ENCODE measurements at regions not wholly inside any gene's neighbourhood (a gene's known extent, or its start where the extent isn't known, plus 50 kb on each side); places are given as distances from the start of the nearest gene placed in this dataset.

GRCh38 chr5:108649646-108650045 is 98.1 kb upstream of the FER start:
- no peak for DNase-seq

- no peak for DNase-seq
Measured at GRCh38 chr5:108649106-108649505, 98.6 kb upstream of the FER start.

- DNase-seq = peak in 48 of 56 donors; percentile 1 to 69 (median 29)
Measured at GRCh38 chr5:108642170-108642906, 105.4 kb upstream of the FER start.

GRCh38 chr5:108641596-108641995 is 106.1 kb upstream of the FER start:
- no peak for DNase-seq

GRCh38 chr5:108639366-108639765 is 108.3 kb upstream of the FER start:
- no peak for DNase-seq

GRCh38 chr5:108638021-108638420 is 109.7 kb upstream of the FER start:
- no peak for DNase-seq

GRCh38 chr5:108637134-108637533 is 110.6 kb upstream of the FER start:
- DNase-seq = no peak

GRCh38 chr5:108636135-108636853 is 111.4 kb upstream of the FER start:
- DNase-seq = no peak

GRCh38 chr5:108634617-108635288 is 112.9 kb upstream of the FER start:
- no peak for DNase-seq

GRCh38 chr5:108634010-108634616 is 113.6 kb upstream of the FER start:
- no peak for DNase-seq

GRCh38 chr5:108629779-108630528 is 117.7 kb upstream of the FER start:
- no peak for DNase-seq

GRCh38 chr5:108625654-108626053 is 122.0 kb upstream of the FER start:
- no peak for DNase-seq

GRCh38 chr5:108623826-108624225 is 123.9 kb upstream of the FER start:
- no peak for DNase-seq

- DNase-seq = no peak
Measured at GRCh38 chr5:108620516-108620915, 127.2 kb upstream of the FER start.

- DNase-seq = no peak
Measured at GRCh38 chr5:108619815-108620214, 127.9 kb upstream of the FER start.

- no peak for DNase-seq
Measured at GRCh38 chr5:108617467-108618435, 129.9 kb upstream of the FER start.

GRCh38 chr5:108615216-108615615 is 132.5 kb upstream of the FER start:
- DNase-seq = no peak

- no peak for DNase-seq
Measured at GRCh38 chr5:108607421-108607820, 140.3 kb upstream of the FER start.

GRCh38 chr5:108606185-108606584 is 141.5 kb upstream of the FER start:
- DNase-seq = no peak

- DNase-seq = no peak
Measured at GRCh38 chr5:108602830-108603229, 144.9 kb upstream of the FER start.

All from nucleus accumbens (tissue), 56 donors.